UCSD-AML1 (cell line): ENCODE measurements at regions not wholly inside any gene's neighbourhood (a gene's known extent, or its start where the extent isn't known, plus 50 kb on each side); places are given as distances from the start of the nearest gene placed in this dataset.

Experiments used
- DNase-seq: peaks from one replicate; lab custom pipeline; 2025; ENCODE audit not compliant: unreplicated experiment; lab: John Stamatoyannopoulos, UW

GRCh38 chr9:69955536-69956355, 87.9 kb upstream of the MAMDC2 start:
- no peak for DNase-seq

DNA sequence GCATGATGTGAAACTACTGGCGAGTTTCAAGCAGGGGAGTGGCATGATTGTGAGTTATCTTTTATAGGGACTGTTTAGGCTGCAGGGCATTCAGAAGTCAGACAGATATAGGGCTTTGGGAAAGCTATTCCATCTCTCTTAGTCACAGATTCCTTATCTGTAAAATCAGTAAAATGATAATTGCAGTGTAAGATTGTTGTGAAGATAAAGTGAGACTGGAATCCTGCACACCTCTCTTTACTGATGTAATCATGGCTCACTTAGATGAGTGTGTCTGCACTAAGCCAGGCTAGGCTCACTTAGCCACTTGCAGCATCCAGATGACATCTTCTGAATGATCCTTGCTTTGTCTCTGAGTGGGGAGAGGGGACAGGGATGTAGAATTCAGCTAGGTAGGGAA, 81.8 kb upstream of the MAMDC2 start:
- DNase-seq: no peak

DNA sequence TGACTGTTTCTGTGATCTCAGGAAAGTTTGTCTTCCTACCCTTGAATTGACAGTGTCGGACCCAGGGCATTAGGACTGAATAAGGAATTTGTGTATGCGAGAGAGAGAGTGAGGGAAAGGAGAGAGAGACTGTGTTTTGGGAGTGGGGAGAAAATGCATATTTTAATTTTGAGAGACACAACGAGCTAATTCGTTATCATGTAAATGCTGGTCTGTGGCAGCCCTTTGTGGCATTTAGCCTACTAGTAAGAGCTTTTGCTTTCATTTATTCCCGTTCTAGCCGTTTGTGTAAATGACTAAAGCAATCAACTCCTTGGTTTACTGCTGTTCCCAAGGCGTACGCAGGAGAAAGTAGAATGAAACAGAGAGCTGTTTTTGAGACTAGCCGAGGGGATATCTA, 79.8 kb upstream of the MAMDC2 start:
- DNase-seq: no peak

DNA sequence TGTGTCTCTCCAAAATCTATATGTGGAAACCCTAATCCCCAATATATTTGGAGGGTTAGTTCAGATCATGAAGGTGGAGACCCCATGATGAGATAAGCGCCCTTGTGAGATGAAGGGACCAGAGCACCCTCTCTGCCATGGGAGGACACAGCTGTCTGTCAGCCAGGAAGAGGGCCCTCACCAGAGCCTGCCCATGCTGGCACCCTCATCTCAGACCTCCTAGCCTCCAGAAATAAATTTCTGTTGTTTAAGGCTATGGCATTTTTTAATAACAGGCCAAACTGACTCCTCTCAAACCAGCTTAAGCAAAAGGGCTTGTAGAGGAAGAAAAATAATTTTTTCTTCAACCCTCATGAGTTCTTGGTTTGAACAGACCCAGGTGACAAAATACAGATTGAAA, 79.2 kb upstream of the MAMDC2 start:
- DNase-seq: no peak

DNA sequence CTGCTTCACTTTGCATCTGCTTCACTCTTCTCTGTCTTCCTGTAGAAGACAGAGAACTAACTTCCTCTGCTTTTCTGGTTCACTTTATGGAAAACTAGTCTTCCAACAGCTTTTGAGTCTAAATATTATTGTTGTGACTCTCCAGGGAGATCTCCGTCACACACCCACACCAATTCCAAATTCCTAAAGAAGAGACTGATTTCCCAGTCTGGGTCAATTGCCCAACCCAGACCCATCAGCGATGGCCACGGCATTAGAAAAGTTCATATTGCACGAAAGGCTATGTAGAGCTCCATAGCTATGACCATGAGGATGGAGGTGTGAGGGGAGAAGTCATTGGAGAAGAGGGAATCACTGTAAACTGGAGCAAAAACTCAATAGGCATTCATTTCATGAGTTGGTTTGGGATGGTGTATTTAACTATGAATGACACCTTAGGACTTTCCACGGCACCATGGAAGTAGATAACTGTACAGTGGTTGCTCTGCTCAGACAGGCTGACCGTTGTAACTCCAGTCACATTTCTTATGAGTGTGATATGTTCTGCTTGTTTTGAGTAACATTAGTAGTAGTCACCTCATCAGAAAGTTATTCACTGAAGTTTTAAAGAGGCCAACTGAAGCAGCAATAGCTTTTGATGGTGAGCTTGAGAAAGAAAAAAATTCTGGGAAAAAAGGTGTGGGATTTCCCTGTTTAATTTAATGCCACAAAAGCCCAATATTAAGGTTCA, 78.1 kb upstream of the MAMDC2 start:
- no peak for DNase-seq

GRCh38 chr9:69967344-69967743, 76.3 kb upstream of the MAMDC2 start:
- DNase-seq: no peak

GRCh38 chr9:69970001-69970533, 73.6 kb upstream of the MAMDC2 start:
- no peak for DNase-seq

DNA sequence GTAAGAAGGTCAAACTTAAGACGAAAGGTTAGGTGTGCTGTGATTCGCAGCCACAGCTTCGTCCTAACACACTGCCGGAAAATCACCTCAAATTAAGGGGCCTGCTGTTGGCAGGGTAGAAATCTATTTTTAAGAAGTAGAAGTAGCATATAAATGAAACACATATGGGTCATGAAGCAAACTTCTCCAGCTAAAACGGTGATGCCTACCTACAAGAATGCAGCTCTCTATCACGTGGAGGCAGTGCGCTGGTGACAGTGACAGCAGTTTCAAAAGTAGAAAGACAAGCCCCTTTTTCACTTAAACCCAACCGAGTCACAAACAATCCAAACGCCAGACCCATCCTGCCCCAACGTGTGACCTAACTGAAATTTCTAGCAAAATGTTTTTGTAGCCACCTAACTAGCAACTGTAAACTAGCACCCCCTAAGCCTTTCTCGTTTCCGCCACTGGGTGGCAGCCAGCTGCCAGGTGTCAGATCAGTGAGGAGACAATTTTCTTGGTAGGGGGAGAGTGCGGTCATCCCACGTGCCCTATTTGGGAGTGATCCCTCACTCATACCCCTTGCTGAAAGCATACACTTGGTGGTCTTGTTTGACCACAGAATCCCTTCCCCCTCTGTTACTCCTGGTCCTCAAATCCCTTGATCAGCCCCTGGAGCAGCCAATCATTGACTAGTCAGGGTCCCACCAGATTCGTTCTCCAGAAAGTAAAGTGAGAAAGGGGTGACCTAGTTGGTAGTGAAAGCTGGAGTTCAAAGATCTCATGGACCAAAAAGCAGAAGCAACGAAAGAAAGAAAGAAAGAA, 71.8 kb upstream of the MAMDC2 start:
- DNase-seq: peak; percentile 47

DNA sequence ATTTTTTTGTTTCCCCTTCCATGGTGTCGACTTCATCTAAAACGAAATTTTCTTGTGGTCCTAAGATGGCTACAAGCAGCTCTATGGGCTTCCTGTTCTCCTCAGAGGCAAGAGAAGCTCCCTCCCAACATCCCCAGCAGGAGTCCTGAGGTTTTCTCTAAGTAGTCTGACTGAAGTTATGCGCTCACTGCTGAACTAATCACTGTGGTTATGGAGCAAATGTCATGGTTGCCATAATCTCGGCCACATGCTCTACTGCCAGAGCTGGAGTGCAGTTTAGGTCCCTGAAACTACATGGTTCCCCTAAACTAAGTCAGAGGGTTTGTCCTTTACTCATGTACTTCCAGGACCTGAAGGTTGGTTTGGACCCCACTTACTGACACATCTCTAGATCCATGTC, 68.0 kb upstream of the MAMDC2 start:
- DNase-seq: no peak

DNA sequence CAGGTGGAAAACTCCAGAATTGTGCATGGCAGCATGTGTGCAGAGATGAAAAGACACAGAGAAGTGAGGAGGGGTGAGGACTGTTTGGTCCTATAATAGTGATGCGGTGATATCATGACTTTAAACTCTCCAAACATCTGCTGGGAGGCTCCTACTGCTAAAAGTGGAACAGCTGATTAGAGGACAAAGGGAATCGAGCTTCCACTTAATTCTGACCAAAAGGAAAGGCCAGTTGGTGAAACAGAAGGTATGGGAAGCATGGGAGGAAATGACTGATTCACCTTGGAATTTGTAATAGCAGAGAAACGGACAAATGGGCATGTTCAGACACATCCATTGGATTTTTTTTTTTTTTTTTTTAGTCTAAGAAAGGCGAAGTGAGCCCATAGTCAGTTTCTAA, 67.5 kb upstream of the MAMDC2 start:
- DNase-seq: no peak

DNA sequence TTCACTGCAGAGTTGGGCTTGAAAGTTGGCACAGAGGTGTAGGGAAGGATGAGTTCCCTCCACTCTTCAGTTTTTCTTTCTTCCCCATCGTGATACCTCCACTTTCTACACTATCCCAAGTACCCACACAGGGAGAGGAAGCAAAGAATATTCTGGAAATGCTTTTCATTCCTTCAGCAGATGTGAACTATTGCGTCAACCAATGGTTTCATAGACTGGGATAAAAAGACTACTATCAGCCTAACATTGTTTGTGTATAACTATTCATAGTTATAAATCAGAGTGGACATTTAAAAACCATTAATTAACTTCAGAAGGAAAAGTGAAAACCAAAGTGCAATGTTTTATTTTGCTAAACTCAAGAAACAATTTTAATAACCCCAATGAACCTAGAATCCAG, 63.6 kb upstream of the MAMDC2 start:
- DNase-seq: no peak

DNA sequence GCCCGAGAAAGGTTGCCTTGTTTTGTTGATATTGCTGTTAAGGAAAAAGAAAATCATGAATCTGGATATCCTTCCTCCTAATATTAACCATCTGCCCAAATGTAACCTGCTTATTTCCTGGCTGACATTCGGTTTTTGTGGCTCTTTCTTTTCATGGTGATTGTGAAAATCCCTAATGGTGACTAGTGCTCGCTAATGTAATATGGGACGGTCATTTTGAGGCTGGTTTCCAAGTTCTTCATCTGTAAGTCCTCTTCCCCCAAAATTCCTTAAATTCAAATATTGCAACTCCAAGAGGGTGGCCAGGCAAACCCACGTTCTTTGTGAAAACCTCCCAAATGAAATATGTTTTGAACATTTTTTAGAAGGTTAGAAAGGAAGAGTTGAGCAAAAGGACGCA, 63.1 kb upstream of the MAMDC2 start:
- no peak for DNase-seq

GRCh38 chr9:69981686-69982445, 61.8 kb upstream of the MAMDC2 start:
- no peak for DNase-seq

GRCh38 chr9:69984831-69985230, 58.8 kb upstream of the MAMDC2 start:
- DNase-seq: no peak

- no peak for DNase-seq
Observed at GRCh38 chr9:69985971-69986370, 57.7 kb upstream of the MAMDC2 start.

DNA sequence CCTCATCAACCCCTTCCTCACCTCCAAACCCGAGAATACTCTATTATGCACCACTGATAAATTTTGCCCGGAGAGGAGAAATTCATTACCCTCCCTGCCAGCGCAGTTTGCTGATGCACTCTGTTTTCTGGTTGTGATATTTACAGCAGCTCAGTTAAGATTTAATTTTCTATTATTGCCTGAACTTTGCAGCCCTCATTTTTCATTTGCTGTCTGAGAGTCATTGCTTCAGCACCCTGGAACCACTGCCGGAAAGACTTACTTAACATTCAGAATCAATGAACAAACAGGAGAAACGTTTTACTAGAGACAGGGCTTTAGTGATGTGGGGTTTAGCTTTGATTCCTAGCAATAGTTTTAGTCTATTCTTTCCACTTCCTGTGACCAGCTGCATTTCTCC, 56.7 kb upstream of the MAMDC2 start:
- no peak for DNase-seq

DNA sequence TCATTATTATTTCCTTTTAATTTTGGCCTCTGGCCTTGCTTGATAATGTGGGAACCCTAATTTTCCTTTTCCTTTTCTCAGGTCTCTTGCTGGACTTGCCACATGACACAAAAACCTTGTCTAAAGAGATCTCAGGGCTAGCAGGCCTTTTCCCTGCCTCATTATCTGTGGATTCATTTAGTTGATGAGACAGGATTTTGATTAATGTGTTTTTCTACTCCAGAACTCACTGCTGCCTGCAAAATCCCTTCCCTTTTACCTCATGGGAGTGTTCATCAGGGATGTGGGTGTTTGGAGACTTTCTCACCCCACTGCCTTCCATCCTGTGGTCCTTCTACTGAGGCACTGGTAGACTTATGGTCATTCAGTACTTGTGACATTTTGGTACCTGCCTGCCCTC, 56.2 kb upstream of the MAMDC2 start:
- no peak for DNase-seq

DNA sequence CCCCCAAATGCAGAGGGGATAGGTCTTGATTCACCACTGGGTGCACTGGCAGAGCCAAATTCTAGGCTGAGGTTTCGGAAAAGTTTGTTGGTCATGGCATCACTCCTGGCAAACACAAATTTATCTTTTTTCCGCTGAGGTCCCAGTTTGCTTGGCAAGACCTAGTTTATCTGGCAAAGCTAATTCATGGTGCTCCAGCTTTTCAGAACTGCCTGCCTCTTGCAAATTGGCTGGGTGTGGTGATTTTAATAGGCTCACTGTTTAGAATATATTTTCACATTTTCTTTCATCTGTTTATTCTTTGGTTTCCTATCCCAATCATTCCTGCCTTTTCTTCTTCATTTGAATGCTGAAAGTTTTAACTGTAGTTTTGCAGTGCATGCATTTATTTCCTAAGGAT, 50.5 kb upstream of the MAMDC2 start:
- no peak for DNase-seq
